WTC11 (cell line): ENCODE measurements at regions not wholly inside any gene's neighbourhood (a gene's known extent, or its start where the extent isn't known, plus 50 kb on each side); places are given as distances from the start of the nearest gene placed in this dataset.

Experiments
- CTCF ChIP-seq: fragments of 200-600 bp; IDR thresholded peaks from 2 replicates; pipeline ENCODE4 v1.8.0; 2022; ENCODE audit warnings: antibody characterized with exemption
- E2F4 ChIP-seq: sonication (generic); formaldehyde crosslinking; IDR thresholded peaks from 2 replicates; pipeline ENCODE4 v1.8.1; 2022; ENCODE audit warnings: low read depth, mild to moderate bottlenecking, moderate library complexity, missing genetic modification reagents, borderline replicate concordance
- EMX1 ChIP-seq: fragments of 250-450 bp; sonication (Bioruptor Pico); IDR thresholded peaks from 2 replicates; pipeline ENCODE4 v1.8.0; 2021; ENCODE audit warnings: mild to moderate bottlenecking
- ESRRA ChIP-seq: sonication (generic); formaldehyde crosslinking; IDR thresholded peaks from 2 replicates; pipeline ENCODE4 v1.8.1; 2022; ENCODE audit warnings: mild to moderate bottlenecking, missing genetic modification reagents, borderline replicate concordance
- MAX ChIP-seq: sonication (generic); formaldehyde crosslinking; IDR thresholded peaks from 2 replicates; pipeline ENCODE4 v1.8.0; 2022; ENCODE audit warnings: mild to moderate bottlenecking, missing genetic modification reagents
- PRDM15 ChIP-seq: sonication (generic); formaldehyde crosslinking; IDR thresholded peaks from 2 replicates; pipeline ENCODE4 v1.8.0; 2022; ENCODE audit warnings: missing genetic modification reagents
- RORB ChIP-seq: fragments of 250-450 bp; sonication (Bioruptor Pico); IDR thresholded peaks from 2 replicates; pipeline ENCODE4 v1.9.0; 2021; ENCODE audit warnings: mild to moderate bottlenecking
- TCF7 ChIP-seq: sonication (generic); formaldehyde crosslinking; IDR thresholded peaks from 2 replicates; pipeline ENCODE4 v1.8.0; 2022; ENCODE audit warnings: mild to moderate bottlenecking, low read depth, missing genetic modification reagents, moderate library complexity
- USF2 ChIP-seq: sonication (generic); formaldehyde crosslinking; IDR thresholded peaks from 2 replicates; pipeline ENCODE4 v1.8.1; 2023; ENCODE audit warnings: mild to moderate bottlenecking, missing genetic modification reagents, moderate library complexity
- ZNF121 ChIP-seq: sonication (generic); formaldehyde crosslinking; IDR thresholded peaks from 2 replicates; pipeline ENCODE4 v1.8.0; 2023; ENCODE audit warnings: missing genetic modification reagents
- ZNF138 ChIP-seq: sonication (generic); formaldehyde crosslinking; conservative IDR thresholded peaks from 2 replicates; pipeline ENCODE4 v1.8.1; 2022; ENCODE audit warnings: mild to moderate bottlenecking, moderate library complexity, missing genetic modification reagents
- ZNF317 ChIP-seq: sonication (generic); formaldehyde crosslinking; IDR thresholded peaks from 2 replicates; pipeline ENCODE4 v1.8.1; 2023; ENCODE audit warnings: low read depth, mild to moderate bottlenecking, moderate library complexity, missing genetic modification reagents, borderline replicate concordance

GRCh38 chr5:9954869-9955268, 294.8 kb downstream of the ATPSCKMT start:
- no peak for TF ChIP-seq RORB (CRISPR knock-in tag)
- TF ChIP-seq USF2 (CRISPR knock-in tag), result no peak
- no peak for TF ChIP-seq ZNF121
- no peak for TF ChIP-seq ZNF317 (CRISPR knock-in tag)
- no peak for TF ChIP-seq MAX
- TF ChIP-seq CTCF, result no peak
- TF ChIP-seq TCF7 (CRISPR knock-in tag), result no peak
- no peak for TF ChIP-seq PRDM15 (CRISPR knock-in tag)
- TF ChIP-seq E2F4 (CRISPR knock-in tag), result no peak
- no peak for TF ChIP-seq ZNF138 (CRISPR knock-in tag)
- TF ChIP-seq EMX1 (CRISPR knock-in tag), result no peak
- TF ChIP-seq ESRRA (CRISPR knock-in tag), result no peak
